22Rv1 (cell line): ENCODE measurements at regions not wholly inside any gene's neighbourhood (a gene's known extent, or its start where the extent isn't known, plus 50 kb on each side); places are given as distances from the start of the nearest gene placed in this dataset.

Source experiments
- H3K27ac ChIP-seq: fragments of 450-650 bp; 2 replicates; pipeline ENCODE4 v1.5.1; 2017
- CTCF ChIP-seq: fragments of 450-650 bp; IDR thresholded peaks from 2 replicates; pipeline ENCODE4 v1.5.1; 2017; ENCODE audit warnings: mild to moderate bottlenecking
- ZFX ChIP-seq: fragments of 450-650 bp; IDR thresholded peaks from 2 replicates; pipeline ENCODE4 v1.6.1; 2017; ENCODE audit warnings: antibody characterized with exemption, borderline replicate concordance

GRCh38 chr3:188080091-188080490, 73.9 kb upstream of the LPP start:
- TF ChIP-seq ZFX (no peak), CTCF (no peak)
- no peak overlapping the region for H3K27ac ChIP-seq

- H3K27ac ChIP-seq: no peak overlapping the region
- TF ChIP-seq CTCF: no peak
- no peak for TF ChIP-seq ZFX
These were observed 71.9 kb upstream of the LPP start for GRCh38 chr3:188082031-188082430.

DNA sequence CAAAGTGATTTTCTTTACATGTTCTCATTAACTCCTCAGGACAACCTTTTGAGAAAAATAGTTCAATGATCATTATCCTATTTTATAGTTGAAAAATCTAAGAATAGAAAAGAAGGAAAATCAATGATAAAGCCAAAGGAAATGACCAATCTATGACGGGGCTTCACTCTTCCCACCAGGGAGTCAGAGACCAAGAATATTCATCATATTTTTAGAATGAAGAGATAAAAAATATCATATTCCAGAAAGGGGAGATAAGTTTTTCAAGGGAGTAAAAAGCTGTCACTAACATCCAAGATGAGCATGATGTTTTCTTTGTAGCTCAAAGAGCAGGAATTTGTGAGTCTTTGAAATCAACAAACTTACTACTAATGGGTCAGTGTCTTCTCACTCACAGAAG, 71.5 kb upstream of the LPP start:
- TF ChIP-seq CTCF (no peak), ZFX (no peak)
- H3K27ac ChIP-seq: no peak overlapping the region

- TF ChIP-seq CTCF (no peak), ZFX (no peak)
- no peak overlapping the region for H3K27ac ChIP-seq
These were observed 70.9 kb upstream of the LPP start for GRCh38 chr3:188083011-188083410.

DNA sequence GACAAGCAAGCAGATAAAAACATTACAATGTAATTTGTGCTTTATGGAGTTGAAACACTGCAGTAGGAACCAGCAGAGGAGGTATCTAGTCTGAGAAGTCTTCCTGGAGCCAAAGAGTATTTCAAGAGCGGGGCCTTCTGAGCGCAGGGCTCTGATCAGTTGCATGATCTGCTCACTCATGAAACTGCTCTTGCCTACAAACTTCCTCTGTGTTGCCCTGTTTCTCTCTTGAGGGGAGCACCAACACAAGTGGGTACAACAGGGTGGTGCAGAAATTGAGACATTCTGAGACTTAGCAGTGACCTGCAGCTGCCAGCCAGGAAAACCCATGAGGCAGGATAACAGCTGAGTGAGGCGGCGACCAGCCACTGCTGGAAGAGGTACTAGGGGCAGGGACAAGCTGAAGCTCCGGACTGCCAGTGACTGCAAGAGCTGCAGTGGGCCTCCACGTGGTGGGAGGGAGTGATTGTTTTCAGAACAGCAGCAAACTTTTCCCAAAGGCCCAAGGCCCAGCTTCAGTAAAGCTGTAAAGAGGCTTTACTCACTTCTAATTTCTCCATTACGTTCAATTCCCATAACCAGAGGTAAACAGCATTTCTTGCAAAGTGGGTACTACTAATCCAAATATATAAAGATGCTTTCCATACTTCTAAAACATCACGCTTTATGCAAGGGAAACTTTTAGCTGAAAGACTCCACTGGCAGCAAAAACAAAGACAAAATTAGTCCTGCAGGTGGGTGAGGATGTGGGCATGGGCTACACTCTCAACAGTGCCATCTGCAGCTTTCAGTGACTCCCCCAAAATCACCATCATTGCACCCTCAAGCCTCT, 69.0 kb upstream of the LPP start:
- no peak overlapping the region for H3K27ac ChIP-seq
- no peak for TF ChIP-seq CTCF
- TF ChIP-seq ZFX: no peak

GRCh38 chr3:188085584-188086560, 68.1 kb upstream of the LPP start:
- no peak overlapping the region for H3K27ac ChIP-seq

More at GRCh38 chr3:188085584-188086560, 68.1 kb upstream of the LPP start:
- TF ChIP-seq ZFX (no peak), CTCF (no peak)
